H7 (cell line): ENCODE measurements at regions not wholly inside any gene's neighbourhood (a gene's known extent, or its start where the extent isn't known, plus 50 kb on each side); places are given as distances from the start of the nearest gene placed in this dataset.

ENCODE experiments used
- DNase-seq: peaks from one replicate; pipeline ENCODE4 v3.0.0; 2012
- H3K27me3 ChIP-seq: 2 replicates; pipeline ENCODE4 v1.6.0; 2011; ENCODE audit warnings: mild to moderate bottlenecking, low read length; ENCODE audit not compliant: control insufficient read depth, insufficient read depth
- H3K36me3 ChIP-seq: replicated peaks from 2 replicates; pipeline ENCODE4 v1.5.1; 2011; ENCODE audit warnings: low read length; ENCODE audit not compliant: control insufficient read depth, insufficient read depth
- H3K4me3 ChIP-seq: 2 replicates; pipeline ENCODE4 v1.5.1; 2011; ENCODE audit warnings: low read depth, mild to moderate bottlenecking, control low read depth, low read length, moderate library complexity; ENCODE audit not compliant: insufficient read depth

DNA sequence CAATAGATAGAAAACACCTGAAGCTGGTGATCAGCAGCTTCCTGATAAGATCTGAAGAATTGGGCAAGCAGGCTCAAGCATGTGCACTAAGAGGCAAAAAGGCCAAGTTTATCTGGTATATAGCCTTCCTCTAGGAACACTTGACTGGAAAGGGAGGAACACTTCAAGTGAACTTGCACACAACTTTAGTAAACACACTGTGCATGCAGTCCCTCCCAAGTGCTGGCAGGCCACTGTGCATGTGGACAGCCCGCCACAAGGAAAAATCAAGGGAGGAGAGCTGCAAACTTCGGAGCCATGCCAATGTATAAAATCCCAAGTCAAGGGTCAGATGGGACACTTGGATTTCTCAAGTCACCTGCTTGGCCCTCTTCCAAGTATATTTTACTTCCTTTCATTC, 645.8 kb upstream of the NDST4 start:
- Histone ChIP-seq H3K36me3 (no peaks in the 10 kb centered on the region), H3K4me3 (no peak overlapping the region), H3K27me3 (no peaks in the 10 kb centered on the region)
- no peak for DNase-seq

- no peaks in the 10 kb centered on the region for H3K36me3 ChIP-seq
- DNase-seq = no peak
- no peaks in the 10 kb centered on the region for H3K27me3 ChIP-seq
- H3K4me3 ChIP-seq = no peak overlapping the region
These were observed 636.0 kb upstream of the NDST4 start for GRCh38 chr4:115749404-115749803.

DNA sequence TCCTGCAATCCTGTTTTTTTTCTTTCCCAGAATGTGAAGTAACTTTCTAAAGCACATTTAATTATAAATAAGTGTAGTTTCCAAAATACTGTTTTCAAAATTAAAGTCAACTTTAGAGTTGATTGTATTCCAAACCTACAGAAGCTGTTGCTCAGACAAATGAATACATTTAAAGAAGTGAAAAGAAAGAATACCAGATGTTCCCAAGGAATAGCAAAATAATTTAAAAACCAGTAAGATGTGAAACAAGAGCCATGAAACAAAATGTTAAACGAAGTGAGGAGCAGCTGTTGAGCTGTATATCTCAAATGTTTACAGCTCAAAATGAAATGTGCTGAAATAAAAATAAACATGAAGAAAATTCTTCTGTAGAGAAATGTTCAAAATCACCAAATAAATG, 627.4 kb upstream of the NDST4 start:
- Histone ChIP-seq H3K36me3 (no peaks in the 10 kb centered on the region), H3K27me3 (no peaks in the 10 kb centered on the region), H3K4me3 (no peak overlapping the region)
- DNase-seq = no peak

- Histone ChIP-seq H3K27me3 (no peaks in the 10 kb centered on the region), H3K4me3 (no peak overlapping the region), H3K36me3 (no peaks in the 10 kb centered on the region)
- no peak for DNase-seq
These were observed 616.4 kb upstream of the NDST4 start for GRCh38 chr4:115729739-115730266.

GRCh38 chr4:115723621-115724020, 610.2 kb upstream of the NDST4 start:
- DNase-seq = no peak
- H3K27me3 ChIP-seq = no peaks in the 10 kb centered on the region
- H3K4me3 ChIP-seq = no peak overlapping the region
- no peaks in the 10 kb centered on the region for H3K36me3 ChIP-seq

GRCh38 chr4:115720611-115721010, 607.2 kb upstream of the NDST4 start:
- H3K27me3 ChIP-seq = no peaks in the 10 kb centered on the region
- no peak overlapping the region for H3K4me3 ChIP-seq
- H3K36me3 ChIP-seq = no peaks in the 10 kb centered on the region
- no peak for DNase-seq

GRCh38 chr4:115711575-115711974, 598.2 kb upstream of the NDST4 start:
- Histone ChIP-seq H3K27me3 (no peaks in the 10 kb centered on the region), H3K4me3 (no peak overlapping the region), H3K36me3 (no peaks in the 10 kb centered on the region)
- peak; percentile 4 for DNase-seq

DNA sequence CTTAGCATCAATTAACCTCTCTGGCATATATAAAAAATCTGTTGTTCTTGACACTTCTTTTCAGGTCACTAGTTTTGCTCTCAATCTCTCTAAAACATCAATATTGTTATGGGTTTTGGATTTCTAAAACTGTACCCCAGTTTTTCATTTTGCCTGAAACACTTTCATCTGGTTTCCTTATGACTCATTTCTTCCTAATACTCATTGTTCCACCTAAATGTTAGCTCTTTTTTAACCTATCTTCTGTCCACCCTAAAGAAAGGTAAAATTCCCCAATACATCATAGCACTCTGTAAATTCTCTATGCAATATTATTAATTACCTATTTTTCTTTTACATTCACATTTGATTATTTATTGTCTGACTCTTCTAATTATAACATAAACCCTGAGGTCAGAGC, 575.5 kb upstream of the NDST4 start:
- H3K27me3 ChIP-seq = no peaks in the 10 kb centered on the region
- H3K36me3 ChIP-seq = no peaks in the 10 kb centered on the region
- H3K4me3 ChIP-seq = no peak overlapping the region
- DNase-seq = no peak

DNA sequence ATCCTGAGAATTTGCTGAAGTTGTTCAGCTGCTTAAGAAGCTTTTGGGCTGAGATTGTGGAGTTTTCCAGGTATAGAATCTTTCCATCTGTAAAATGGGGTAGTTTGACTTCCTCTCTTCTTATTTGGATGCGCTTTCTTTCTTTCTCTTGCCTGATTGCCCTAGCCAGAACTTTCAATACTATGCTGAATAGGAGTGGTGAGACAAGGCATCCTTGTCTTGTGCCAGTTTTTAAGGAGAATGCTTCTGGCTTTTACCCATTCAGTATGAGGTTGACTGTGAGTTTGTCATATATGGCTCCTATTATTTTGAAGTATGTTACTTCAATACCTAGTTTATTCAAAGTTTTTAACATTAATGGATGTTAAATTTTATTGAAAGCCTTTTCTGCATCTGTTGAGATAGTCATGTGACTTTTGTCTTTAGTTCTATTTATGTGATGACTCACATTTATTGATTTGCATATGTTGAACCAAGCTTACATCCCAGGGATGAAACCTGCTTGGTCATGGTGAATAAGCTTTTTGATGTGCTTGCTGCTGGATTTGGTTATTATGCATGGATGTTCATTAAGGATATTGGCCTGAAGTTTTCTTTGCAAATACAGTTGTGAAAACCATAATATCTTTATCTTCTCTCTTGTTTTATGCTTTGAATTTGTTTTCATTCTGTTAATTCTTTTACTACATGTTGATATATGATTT, 573.8 kb upstream of the NDST4 start:
- Histone ChIP-seq H3K4me3 (no peak overlapping the region), H3K27me3 (no peaks in the 10 kb centered on the region), H3K36me3 (no peaks in the 10 kb centered on the region)
- no peak for DNase-seq

- H3K36me3 ChIP-seq = no peaks in the 10 kb centered on the region
- H3K27me3 ChIP-seq = no peaks in the 10 kb centered on the region
- no peak overlapping the region for H3K4me3 ChIP-seq
- no peak for DNase-seq
These were observed 565.1 kb upstream of the NDST4 start for GRCh38 chr4:115678425-115678941.

DNA sequence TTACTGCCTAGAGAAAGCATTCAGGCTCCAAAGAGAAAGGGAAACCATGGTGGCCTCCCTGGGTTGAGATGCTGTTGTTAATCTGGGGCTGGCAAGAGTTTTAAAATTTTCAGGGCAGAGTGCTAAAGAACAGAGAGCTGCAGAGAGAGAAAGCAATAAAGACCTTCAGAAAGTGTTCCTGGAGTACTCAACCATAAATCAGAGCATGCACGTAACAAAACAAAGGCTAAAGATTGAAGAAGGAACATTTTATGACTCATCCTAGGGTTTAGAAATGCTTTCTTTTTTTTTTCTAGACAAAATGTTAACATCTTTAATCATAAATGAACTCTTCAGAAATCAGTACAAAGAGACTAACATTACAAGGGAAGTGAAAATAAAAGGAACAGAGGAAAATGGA, 562.3 kb upstream of the NDST4 start:
- DNase-seq = no peak
- H3K27me3 ChIP-seq = no peaks in the 10 kb centered on the region
- H3K4me3 ChIP-seq = no peak overlapping the region
- no peaks in the 10 kb centered on the region for H3K36me3 ChIP-seq

DNA sequence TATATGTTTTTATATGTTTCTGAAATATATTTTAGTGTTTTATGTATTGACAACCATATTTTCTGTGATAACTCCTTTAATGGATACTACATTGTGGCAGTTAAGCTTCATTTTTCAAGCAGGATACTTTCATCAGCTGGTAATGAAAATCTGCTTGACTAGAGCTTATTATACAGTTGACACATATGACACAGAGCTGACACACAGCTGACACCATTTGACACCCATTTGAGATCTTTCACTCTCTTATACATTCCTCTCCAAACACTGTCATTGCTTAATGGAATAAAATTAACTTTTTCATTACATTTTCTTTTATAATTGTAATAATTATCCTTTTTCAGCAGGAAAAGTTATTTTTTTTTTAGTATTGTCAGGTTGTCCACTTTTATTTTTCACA, 561.1 kb upstream of the NDST4 start:
- no peak for DNase-seq
- no peaks in the 10 kb centered on the region for H3K36me3 ChIP-seq
- H3K4me3 ChIP-seq = no peak overlapping the region
- no peaks in the 10 kb centered on the region for H3K27me3 ChIP-seq

DNA sequence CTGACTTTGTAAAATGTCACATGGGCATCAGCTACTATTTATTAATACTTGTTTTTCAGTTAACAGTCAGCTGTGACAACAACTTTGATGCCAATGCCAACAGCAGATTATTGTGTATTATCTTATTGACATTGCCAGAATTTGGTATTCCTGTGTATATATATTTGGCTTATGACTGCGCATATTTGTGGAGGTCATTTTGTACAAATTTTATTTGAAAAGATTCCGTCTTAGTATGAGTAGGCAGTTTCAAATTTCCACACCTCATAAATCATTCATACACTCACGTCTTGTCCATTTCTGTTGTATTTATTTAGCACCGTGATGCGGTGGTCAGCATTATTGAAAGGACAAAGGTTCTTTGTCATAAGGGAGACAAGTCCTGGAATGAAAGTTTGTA, 558.2 kb upstream of the NDST4 start:
- Histone ChIP-seq H3K4me3 (no peak overlapping the region), H3K27me3 (no peaks in the 10 kb centered on the region), H3K36me3 (no peaks in the 10 kb centered on the region)
- DNase-seq = no peak

DNA sequence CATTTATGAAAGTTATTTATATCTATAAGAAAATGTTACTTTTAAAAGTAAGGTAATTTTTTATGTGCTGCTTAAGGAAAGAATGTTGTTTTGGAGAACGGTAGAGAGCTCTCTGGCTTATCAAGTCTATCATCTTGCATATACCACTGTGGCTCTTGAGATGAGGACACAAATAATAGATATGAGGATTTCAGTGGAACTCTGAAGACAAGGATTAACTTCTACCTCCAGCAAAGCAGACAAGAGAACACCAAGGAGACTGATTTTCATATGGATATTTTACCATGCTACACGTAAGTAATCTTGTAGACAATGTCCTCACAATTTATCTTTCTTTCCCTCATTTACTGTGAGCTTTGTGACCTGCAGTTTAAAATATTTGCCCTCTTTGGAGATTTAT, 557.5 kb upstream of the NDST4 start:
- DNase-seq = no peak
- no peaks in the 10 kb centered on the region for H3K27me3 ChIP-seq

DNA sequence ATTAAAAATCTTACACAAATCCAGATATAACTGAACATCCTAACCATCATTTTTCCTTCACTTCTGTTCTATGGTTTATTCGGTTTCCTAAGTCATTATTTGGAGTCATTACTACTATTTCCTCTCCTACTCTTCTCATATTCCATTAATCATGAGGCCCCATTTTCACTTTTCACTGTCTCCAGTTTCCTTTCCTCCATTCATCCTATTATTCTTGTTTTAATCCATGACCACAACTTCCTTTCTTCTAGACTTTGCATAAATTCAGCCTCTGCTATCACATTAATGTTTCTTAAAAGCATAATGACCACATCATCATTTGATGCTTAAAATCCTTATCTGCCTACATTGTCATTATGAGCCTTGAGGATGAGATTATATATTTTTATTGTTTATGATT, 555.0 kb upstream of the NDST4 start:
- DNase-seq = no peak
- Histone ChIP-seq H3K4me3 (no peak overlapping the region), H3K27me3 (no peaks in the 10 kb centered on the region), H3K36me3 (no peaks in the 10 kb centered on the region)

More for the DNA sequence above, 557.5 kb upstream of the NDST4 start:
- no peaks in the 10 kb centered on the region for H3K36me3 ChIP-seq
- H3K4me3 ChIP-seq = no peak overlapping the region
